HG02884 (cell line): ENCODE measurements at regions not wholly inside any gene's neighbourhood (a gene's known extent, or its start where the extent isn't known, plus 50 kb on each side); places are given as distances from the start of the nearest gene placed in this dataset.
"Not testable (repeated sequence)": the region's sequence is repeated elsewhere in the genome, so short reads cannot be mapped to it uniquely, and the experiment has no call there.

ENCODE experiments used
- ATAC-seq: cut with Tn5 transposase; IDR thresholded peaks from one replicate; pipeline ENCODE4 v1.9.1; 2021; ENCODE audit warnings: mild to moderate bottlenecking, moderate library complexity; ENCODE audit not compliant: unreplicated experiment

DNA sequence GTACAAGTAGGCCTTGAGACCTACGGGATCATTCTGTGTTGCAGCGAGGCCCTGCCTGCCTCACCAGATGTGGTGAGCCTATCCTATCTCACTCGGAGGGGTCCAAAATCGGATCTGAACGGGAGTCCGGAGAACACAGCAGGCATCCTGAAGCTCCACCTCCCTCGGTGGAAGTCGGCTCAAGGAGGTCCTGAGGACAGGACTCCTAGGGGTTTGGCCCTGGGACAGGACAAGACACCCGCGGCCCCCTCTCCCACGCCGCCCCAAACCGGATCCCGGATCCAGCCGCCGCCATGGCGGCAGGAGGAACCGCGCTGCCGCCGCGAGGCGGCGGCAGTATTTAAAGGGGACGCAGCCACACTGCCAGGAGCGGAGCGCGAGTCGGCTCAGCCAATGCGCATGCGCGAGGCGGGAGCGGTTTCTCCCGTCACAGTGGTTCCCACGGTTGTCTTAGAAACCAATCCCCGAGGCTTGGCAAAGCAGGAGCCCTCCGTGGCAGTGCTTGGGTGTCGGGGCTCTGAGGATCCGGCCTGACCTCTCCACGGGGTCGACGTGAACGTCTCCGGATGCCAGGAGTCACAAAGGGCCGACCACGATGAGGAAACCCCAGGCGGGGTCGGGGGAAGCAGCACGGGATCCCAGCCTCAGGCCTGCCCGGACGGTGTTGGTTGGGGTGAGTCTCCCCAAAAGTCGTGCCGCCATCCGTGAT is 454.6 kb upstream of the ZNG1F start:
- peak; percentile 100 for ATAC-seq

DNA sequence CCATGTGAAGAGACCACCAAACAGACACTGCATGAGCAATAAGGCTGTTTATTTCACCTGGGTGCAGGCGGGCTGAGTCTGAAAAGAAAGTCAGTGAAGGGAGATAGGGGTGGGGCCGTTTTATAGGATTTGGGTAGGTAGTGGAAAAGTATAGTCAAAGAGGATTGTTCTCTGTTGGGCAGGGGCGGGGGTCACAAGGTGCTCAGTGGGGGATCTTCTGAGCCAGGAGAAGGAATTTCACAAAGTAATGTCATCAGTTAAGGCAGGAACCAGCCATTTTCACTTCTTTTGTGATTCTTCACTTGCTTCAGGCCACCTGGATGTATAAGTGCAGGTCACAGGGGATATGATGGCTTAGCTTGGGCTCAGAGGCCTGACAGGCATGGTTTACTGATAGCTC is 444.6 kb upstream of the ZNG1F start:
- not testable (repeated sequence) for ATAC-seq

DNA sequence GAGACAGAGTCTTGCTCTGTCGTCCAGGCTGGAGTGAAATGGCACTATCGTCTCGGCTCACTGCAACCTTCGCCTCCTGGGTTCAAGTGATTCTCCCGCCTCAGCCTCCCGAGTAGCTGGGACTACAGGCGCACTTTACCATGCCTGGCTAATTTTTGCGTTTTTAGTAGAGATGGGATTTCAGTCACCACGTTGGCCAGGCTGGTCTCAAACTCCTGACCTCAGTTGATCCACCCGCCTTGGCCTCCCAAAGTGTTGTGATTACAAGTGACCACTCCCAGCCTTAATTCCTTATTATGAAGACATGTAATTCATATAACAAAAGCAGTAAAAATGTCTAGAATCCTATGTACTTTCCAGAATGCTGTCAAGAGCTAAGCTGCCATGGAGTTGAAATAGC is 434.5 kb upstream of the ZNG1F start:
- not testable (repeated sequence) for ATAC-seq

DNA sequence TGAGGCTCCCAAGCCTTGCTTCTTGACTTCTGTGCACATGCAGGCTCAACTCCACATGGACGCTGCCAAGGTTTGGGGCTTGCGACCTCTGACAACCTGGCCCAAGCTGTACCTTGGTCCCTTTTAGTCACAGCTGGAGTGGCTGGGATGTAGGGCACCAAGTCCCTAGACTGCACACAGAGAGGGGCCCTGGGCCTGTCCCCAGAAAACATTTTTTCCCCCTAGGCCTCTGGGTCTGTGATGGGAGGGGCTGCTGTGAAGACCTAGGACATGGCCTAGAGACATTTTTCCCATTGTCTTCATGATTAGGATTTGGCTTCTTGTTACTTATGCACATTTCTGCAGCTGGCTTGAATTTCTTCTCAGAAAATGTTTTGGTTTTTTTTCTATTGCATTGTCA is 430.1 kb upstream of the ZNG1F start:
- not testable (repeated sequence) for ATAC-seq

DNA sequence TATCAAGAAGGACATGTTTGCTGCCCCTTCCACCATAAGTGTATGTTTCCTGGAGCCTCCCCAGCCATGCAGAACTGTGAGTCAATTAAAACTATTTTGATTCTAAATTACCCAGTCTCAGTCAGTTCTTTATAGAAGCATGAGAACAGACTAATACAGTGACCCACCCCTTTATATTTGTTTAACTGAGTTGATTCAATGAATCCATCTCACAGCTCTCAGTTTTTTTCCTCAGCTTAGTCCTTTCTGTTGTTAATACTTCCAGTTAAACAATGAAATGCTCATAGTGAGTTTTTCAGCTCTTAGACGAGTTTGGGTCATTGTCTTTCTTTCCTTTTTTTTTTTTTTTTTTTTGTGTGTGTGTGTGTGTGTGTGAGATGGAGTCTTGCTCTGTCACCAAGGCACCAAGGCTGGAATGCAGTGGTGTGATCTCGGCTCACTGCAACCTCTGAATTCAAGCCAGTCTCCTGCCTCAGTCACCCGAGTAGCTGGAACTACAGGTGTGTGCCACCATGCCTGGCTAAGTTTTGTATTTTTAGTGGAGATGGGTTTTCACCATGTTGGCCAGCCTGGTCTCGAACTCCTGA is 417.9 kb upstream of the ZNG1F start:
- not testable (repeated sequence) for ATAC-seq

DNA sequence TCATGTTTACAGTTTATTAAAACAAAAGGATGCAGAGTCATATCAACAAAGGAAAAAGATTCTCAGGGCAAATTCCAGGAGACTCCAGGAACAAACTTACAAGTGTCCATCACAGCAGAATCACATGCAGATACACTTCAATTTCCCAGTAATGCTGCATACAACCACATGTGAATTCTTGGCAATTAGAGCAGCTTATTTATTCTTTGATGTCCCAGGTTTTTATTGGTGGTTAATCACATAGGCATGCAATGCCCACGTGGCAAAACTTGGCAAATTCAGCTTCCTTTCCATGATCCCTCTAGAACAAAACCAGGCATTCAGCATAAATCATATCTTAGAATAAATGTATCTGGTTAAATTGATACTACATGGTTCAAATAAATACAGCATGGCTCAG is 376.5 kb upstream of the ZNG1F start:
- ATAC-seq, result not testable (repeated sequence)
